ENCODE measurements at regions not wholly inside any gene's neighbourhood (a gene's known extent, or its start where the extent isn't known, plus 50 kb on each side); places are given as distances from the start of the nearest gene placed in this dataset.

DNA sequence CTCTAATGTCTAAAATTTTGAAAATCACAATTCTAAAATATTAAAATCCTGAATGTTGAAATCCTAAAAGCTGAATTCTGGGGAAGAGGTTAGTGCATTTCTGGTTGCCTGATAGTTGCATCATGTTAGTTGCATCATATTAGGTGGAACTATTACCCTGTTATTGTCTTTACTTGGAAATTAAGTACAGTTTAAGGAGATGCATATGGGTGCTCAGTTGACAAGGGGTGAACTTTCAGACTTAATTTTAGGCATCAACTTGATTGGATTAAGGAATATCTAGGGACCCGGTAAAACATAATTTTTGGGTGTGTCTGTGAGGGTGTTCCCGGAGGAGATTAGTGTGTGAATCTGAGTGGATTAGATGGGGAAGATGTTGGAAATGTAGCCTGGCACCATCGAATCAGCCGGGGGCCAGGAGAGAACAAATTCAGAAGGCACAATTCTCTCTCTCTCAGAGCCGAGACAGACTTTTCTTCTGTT is 409.8 kb downstream of the PLCL1 start:
- whole genome bisulfite sequencing, 2 donors, result 68 to 78% methylated on average over 5 of the region's 5 CpGs
- intact Hi-C loops (cut with DNase I; ENCODE audit: low total_unique reads), result no loop called here
- TF ChIP-seq POLR2A (IDR thresholded peaks at IDR 0.05), result no peak
- TF ChIP-seq, protein P1, sequence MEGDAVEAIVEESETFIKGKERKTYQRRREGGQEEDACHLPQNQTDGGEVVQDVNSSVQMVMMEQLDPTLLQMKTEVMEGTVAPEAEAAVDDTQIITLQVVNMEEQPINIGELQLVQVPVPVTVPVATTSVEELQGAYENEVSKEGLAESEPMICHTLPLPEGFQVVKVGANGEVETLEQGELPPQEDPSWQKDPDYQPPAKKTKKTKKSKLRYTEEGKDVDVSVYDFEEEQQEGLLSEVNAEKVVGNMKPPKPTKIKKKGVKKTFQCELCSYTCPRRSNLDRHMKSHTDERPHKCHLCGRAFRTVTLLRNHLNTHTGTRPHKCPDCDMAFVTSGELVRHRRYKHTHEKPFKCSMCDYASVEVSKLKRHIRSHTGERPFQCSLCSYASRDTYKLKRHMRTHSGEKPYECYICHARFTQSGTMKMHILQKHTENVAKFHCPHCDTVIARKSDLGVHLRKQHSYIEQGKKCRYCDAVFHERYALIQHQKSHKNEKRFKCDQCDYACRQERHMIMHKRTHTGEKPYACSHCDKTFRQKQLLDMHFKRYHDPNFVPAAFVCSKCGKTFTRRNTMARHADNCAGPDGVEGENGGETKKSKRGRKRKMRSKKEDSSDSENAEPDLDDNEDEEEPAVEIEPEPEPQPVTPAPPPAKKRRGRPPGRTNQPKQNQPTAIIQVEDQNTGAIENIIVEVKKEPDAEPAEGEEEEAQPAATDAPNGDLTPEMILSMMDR (IDR thresholded peaks at IDR 0.05), result no peak
- DNase-seq (ENCODE audit: low spot score in 2 of 2), result no peak
- no peak overlapping the region for H3K4me3 ChIP-seq (ENCODE audit: low read depth, poor library complexity, severe bottlenecking)

- TF ChIP-seq, protein P1 (IDR thresholded peaks at IDR 0.05), result no peak
- TF ChIP-seq POLR2A (IDR thresholded peaks at IDR 0.05), result no peak
- WGBS, 2 donors, result 59 to 79% methylated on average over 1 of the region's 1 CpG
- no peak overlapping the region for H3K4me3 ChIP-seq (ENCODE audit: low read depth, poor library complexity, severe bottlenecking)
- intact Hi-C loops (cut with DNase I; ENCODE audit: low total_unique reads), result no loop called here
- no peak for DNase-seq (ENCODE audit: low spot score in 2 of 2)
Measured at GRCh38 chr2:198213253-198213652, 408.9 kb downstream of the PLCL1 start.

DNA sequence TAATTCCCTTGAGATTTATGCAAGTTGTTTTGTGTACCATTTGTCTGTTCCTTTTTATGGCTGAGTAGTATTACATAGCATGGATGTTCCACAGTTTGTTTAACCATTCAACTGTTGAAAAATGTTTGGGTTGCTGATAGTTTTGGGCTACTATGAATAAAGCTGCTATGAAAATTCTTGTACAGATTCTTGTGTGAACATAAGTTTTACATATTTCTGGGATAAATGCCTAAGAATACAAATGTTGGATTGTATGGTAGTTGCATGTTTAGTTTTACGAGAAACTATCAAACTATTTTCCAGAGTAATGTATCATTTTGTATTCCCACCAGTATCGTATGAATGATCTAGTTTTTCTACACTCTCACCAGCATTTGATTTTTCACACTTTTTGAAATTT is 407.3 kb downstream of the PLCL1 start:
- intact Hi-C loops (cut with DNase I; ENCODE audit: low total_unique reads), result no loop called here
- no peak overlapping the region for H3K4me3 ChIP-seq (ENCODE audit: low read depth, poor library complexity, severe bottlenecking)
- no peak for DNase-seq (ENCODE audit: low spot score in 2 of 2)
- TF ChIP-seq, protein P1 (IDR thresholded peaks at IDR 0.05), result no peak
- no peak for TF ChIP-seq POLR2A (IDR thresholded peaks at IDR 0.05)
- 85 to 96% methylated on average over 2 of the region's 2 CpGs for WGBS, 2 donors

- intact Hi-C loops (cut with DNase I; ENCODE audit: low total_unique reads), result no loop called here
- H3K4me3 ChIP-seq (ENCODE audit: low read depth, poor library complexity, severe bottlenecking), result no peak overlapping the region
- TF ChIP-seq, protein P1 (IDR thresholded peaks at IDR 0.05), result no peak
- no peak for TF ChIP-seq POLR2A (IDR thresholded peaks at IDR 0.05)
- no peak for DNase-seq (ENCODE audit: low spot score in 2 of 2)
- WGBS, 2 donors, result 53 to 54% methylated on average over 3 of the region's 3 CpGs
Measured at GRCh38 chr2:198203336-198204069, 399.1 kb downstream of the PLCL1 start.
